B cell (primary cell): ENCODE measurements at regions not wholly inside any gene's neighbourhood (a gene's known extent, or its start where the extent isn't known, plus 50 kb on each side); places are given as distances from the start of the nearest gene placed in this dataset.

ENCODE experiments used
- ATAC-seq: fragments of 200-7000 bp; cut with Tn5 transposase; one replicate; pipeline ENCODE4 v1.10.0; 2021; ENCODE audit warnings: low read depth, mild to moderate bottlenecking, moderate number of reproducible peaks, moderate library complexity
- CTCF ChIA-PET: fragments of 350-600 bp; sonication (Branson Sonifier 250); formaldehyde crosslinking; loops from one replicate; lab custom pipeline; 2021; ENCODE audit warnings: antibody characterized with exemption, inconsistent platforms; lab: Charles Lee
- POLR2A ChIA-PET: fragments of 350-600 bp; sonication (Branson Sonifier 250); formaldehyde crosslinking; loops from one replicate; lab custom pipeline; 2021; ENCODE audit warnings: antibody characterized with exemption; lab: Charles Lee
- DNase-seq: peaks from one replicate; pipeline ENCODE4 v3.0.0; 2013
- H2AFZ ChIP-seq: 2 replicates; pipeline ENCODE4 v1.6.1; 2012; ENCODE audit warnings: mild to moderate bottlenecking, low read depth, low read length; ENCODE audit not compliant: insufficient read depth, poor library complexity, severe bottlenecking
- H3K27ac ChIP-seq, 2 donors: 1 replicate in 1 of 2; 2 replicates in 1 of 2; pipeline ENCODE4 v1.5.1; 2012 to 2013; ENCODE audit warnings: low read length in 2 of 2, mild to moderate bottlenecking in 2 of 2, moderate library complexity in 1 of 2
- H3K27me3 ChIP-seq, 4 experiments: fragments of 200-600 bp in 1 of 4; sonication (generic) in 1 of 4; replicated peaks in 1 of 4; 1 replicate in 2 of 4; 2 replicates in 2 of 4; pipeline versions ENCODE4 v1.6.1 to v1.7.0; 2013 to 2016; ENCODE audit warnings: low read length in 3 of 4, mild to moderate bottlenecking in 2 of 4, mixed read lengths in 1 of 4, moderate library complexity in 1 of 4; ENCODE audit not compliant: insufficient read depth in 4 of 4, control insufficient read depth in 3 of 4; ENCODE audit errors: control extremely low read depth in 1 of 4
- H3K36me3 ChIP-seq, 2 experiments: replicated peaks in 1 of 2; 1 replicate in 1 of 2; 2 replicates in 1 of 2; pipeline versions ENCODE4 v1.6.1 to v1.7.1; 2013; ENCODE audit warnings: low read length in 1 of 2; ENCODE audit not compliant: insufficient read depth in 2 of 2, control insufficient read depth in 1 of 2; ENCODE audit errors: control extremely low read depth in 1 of 2, extremely low read depth in 1 of 2
- H3K4me1 ChIP-seq, 2 donors: fragments of 200-600 bp in 1 of 2; sonication (generic) in 1 of 2; 1 replicate in 1 of 2; 2 replicates in 1 of 2; pipeline versions ENCODE4 v1.5.1 to v1.6.1; 2013 to 2017; ENCODE audit warnings: low read length in 2 of 2; ENCODE audit not compliant: control insufficient read depth in 2 of 2, insufficient read depth in 2 of 2
- H3K4me2 ChIP-seq: replicated peaks from 2 replicates; pipeline ENCODE3; 2012; ENCODE audit warnings: mild to moderate bottlenecking, low read depth, low read length; ENCODE audit not compliant: poor library complexity, severe bottlenecking
- H3K4me3 ChIP-seq, 5 experiments: fragments of 200-600 bp in 1 of 5; sonication (generic) in 1 of 5; 1 replicate in 3 of 5; 2 replicates in 2 of 5; pipeline versions ENCODE4 v1.5.1 to v1.7.0; 2011 to 2016; ENCODE audit warnings: low read length in 4 of 5, mild to moderate bottlenecking in 4 of 5, low read depth in 2 of 5, control low read depth in 1 of 5, moderate library complexity in 1 of 5; ENCODE audit not compliant: insufficient read depth in 1 of 5; ENCODE audit errors: control extremely low read depth in 1 of 5, extremely low read depth in 1 of 5
- H3K79me2 ChIP-seq: fragments of 200-600 bp; sonication (generic); one replicate; pipeline ENCODE4 v1.6.0; 2016; ENCODE audit warnings: low read length; ENCODE audit not compliant: control insufficient read depth, insufficient read depth
- H3K9ac ChIP-seq: fragments of 200-600 bp; sonication (generic); 2 replicates; pipeline ENCODE4 v1.6.1; 2017; ENCODE audit warnings: mild to moderate bottlenecking, low read length, moderate library complexity
- H3K9me3 ChIP-seq, 3 donors: one replicate each; pipeline versions ENCODE4 v1.6.1 to v1.7.1; 2013; ENCODE audit warnings: low read length in 2 of 3; ENCODE audit not compliant: control insufficient read depth in 2 of 3, insufficient read depth in 1 of 3; ENCODE audit errors: control extremely low read depth in 1 of 3
- H4K20me1 ChIP-seq: 2 replicates; pipeline ENCODE4 v1.6.0; 2012; ENCODE audit warnings: mild to moderate bottlenecking, low read length; ENCODE audit not compliant: insufficient read depth, control insufficient read depth, poor library complexity, severe bottlenecking
- H3K27ac Mint-ChIP-seq: one replicate; pipeline ENCODE4 v1.8.0; 2021; ENCODE audit warnings: mixed read lengths
- H3K27me3 Mint-ChIP-seq: one replicate; pipeline ENCODE4 v1.8.0; 2021; ENCODE audit warnings: mixed read lengths
- H3K4me1 Mint-ChIP-seq: one replicate; pipeline ENCODE4 v1.8.0; 2021; ENCODE audit warnings: mixed read lengths
- H3K4me3 Mint-ChIP-seq: one replicate; pipeline ENCODE4 v1.8.0; 2021; ENCODE audit warnings: mixed read lengths
- H3K9me3 Mint-ChIP-seq: one replicate; pipeline ENCODE4 v1.8.0; 2022; ENCODE audit warnings: mixed read lengths; ENCODE audit not compliant: insufficient read depth
- CTCF ChIP-seq: fragments of 200-600 bp; IDR thresholded peaks from one replicate; pipeline ENCODE4 v1.8.0; 2022; ENCODE audit warnings: antibody characterized with exemption, mild to moderate bottlenecking
- EZH2 ChIP-seq: IDR thresholded peaks from 2 replicates; pipeline ENCODE4 v1.6.1; 2012; ENCODE audit warnings: borderline replicate concordance, low read depth, mild to moderate bottlenecking, moderate library complexity, low read length; ENCODE audit not compliant: insufficient read depth, poor library complexity, severe bottlenecking
- WGBS: methylation state at CpG from one replicate; pipeline ENCODE4 v1.1.5; 2013; ENCODE audit warnings: missing lambda C conversion rate; ENCODE audit not compliant: insufficient coverage; 5-methylcytosine and 5-hydroxymethylcytosine counted together
- intact Hi-C: fragments of 100-400 bp; cut with micrococcal nuclease; formaldehyde crosslinking; loops from one replicate; pipeline ENCODE4 v1.10.0; 2022

GRCh38 chr1:96472471-96472870 lies 249.1 kb upstream of the PTBP2 start:
- H3K9me3 ChIP-seq = no peaks in the 10 kb centered on the region
- no peak overlapping the region for H3K4me3 ChIP-seq
- ChIA-PET CTCF (no interaction called here), POLR2A (no interaction called here)
- ATAC-seq (no peak), DNase-seq (no peak)
- Mint-ChIP-seq H3K27me3 (no peaks in the 10 kb centered on the region), H3K4me3 (no peak overlapping the region), H3K27ac (no peak overlapping the region), H3K4me1 (no peaks in the 10 kb centered on the region), H3K9me3 (peaks cover 2% of the 10 kb centered on the region)
- no peaks in the 10 kb centered on the region for H4K20me1 ChIP-seq
- no peaks in the 10 kb centered on the region for H3K36me3 ChIP-seq
- H3K9ac ChIP-seq = no peak overlapping the region
- intact Hi-C loops = no loop called here
- no peaks in the 10 kb centered on the region for H3K4me1 ChIP-seq
- H3K27me3 ChIP-seq = no peaks in the 10 kb centered on the region
- TF ChIP-seq EZH2 = no peak
- no peak for TF ChIP-seq CTCF
- no peak overlapping the region for H3K27ac ChIP-seq
- no peaks in the 10 kb centered on the region for H3K79me2 ChIP-seq
- H3K4me2 ChIP-seq = no peak overlapping the region
- no peak overlapping the region for H2AFZ ChIP-seq

GRCh38 chr1:96473791-96474434 lies 247.7 kb upstream of the PTBP2 start:
- 67% methylated on average over 2 of the region's 9 CpGs for WGBS
- intact Hi-C loops = no loop called here
- H3K27ac ChIP-seq = no peak overlapping the region
- no peak overlapping the region for H3K4me3 ChIP-seq
- DNase-seq = no peak
- no peak overlapping the region for H2AFZ ChIP-seq
- no peaks in the 10 kb centered on the region for H3K9me3 ChIP-seq
- H3K9me3 Mint-ChIP-seq = peaks cover 2% of the 10 kb centered on the region
- H3K79me2 ChIP-seq = no peaks in the 10 kb centered on the region
- no peak overlapping the region for H3K4me3 Mint-ChIP-seq
- H4K20me1 ChIP-seq = no peaks in the 10 kb centered on the region
- H3K4me1 ChIP-seq = no peaks in the 10 kb centered on the region
- ChIA-PET POLR2A (no interaction called here), CTCF (no interaction called here)
- ATAC-seq = no peak
- no peak overlapping the region for H3K9ac ChIP-seq
- no peaks in the 10 kb centered on the region for H3K4me1 Mint-ChIP-seq
- no peaks in the 10 kb centered on the region for H3K36me3 ChIP-seq
- H3K4me2 ChIP-seq = no peak overlapping the region
- no peaks in the 10 kb centered on the region for H3K27me3 Mint-ChIP-seq
- H3K27me3 ChIP-seq = no peaks in the 10 kb centered on the region
- TF ChIP-seq EZH2 (no peak), CTCF (no peak)
- H3K27ac Mint-ChIP-seq = no peak overlapping the region
